PFSK-1 (cell line): ENCODE measurements at regions not wholly inside any gene's neighbourhood (a gene's known extent, or its start where the extent isn't known, plus 50 kb on each side); places are given as distances from the start of the nearest gene placed in this dataset.

Experiments
- FOXP2 ChIP-seq: optimal IDR thresholded peaks from 2 replicates; pipeline ENCODE3; 2011; ENCODE audit warnings: borderline replicate concordance, control low read depth, inconsistent platforms; ENCODE audit not compliant: insufficient read depth; ENCODE audit errors: extremely low read length, extremely low read depth
- POLR2AphosphoS5 ChIP-seq: IDR thresholded peaks from 2 replicates; pipeline ENCODE4 v1.6.1; 2012; ENCODE audit warnings: low read depth, mild to moderate bottlenecking, control low read depth, low read length, moderate library complexity
- SIN3A ChIP-seq: IDR thresholded peaks from 2 replicates; pipeline ENCODE4 v1.6.1; 2012; ENCODE audit warnings: mild to moderate bottlenecking, low read length, moderate library complexity, borderline replicate concordance; ENCODE audit not compliant: insufficient read depth
- TAF1 ChIP-seq: IDR thresholded peaks from 2 replicates; pipeline ENCODE4 v1.6.1; 2012; ENCODE audit warnings: low read length, control low read depth, borderline replicate concordance; ENCODE audit not compliant: insufficient read depth
- TF ChIP-seq, protein P1 (sequence below), 2 experiments: IDR thresholded peaks; 2 replicates each; pipeline versions ENCODE4 v1.6.1 to v1.8.0; 2011 to 2012; ENCODE audit warnings: low read depth in 2 of 2, low read length in 2 of 2, control low read depth in 1 of 2, inconsistent platforms in 1 of 2, mild to moderate bottlenecking in 1 of 2, moderate library complexity in 1 of 2; ENCODE audit not compliant: insufficient read depth in 1 of 2

DNA sequence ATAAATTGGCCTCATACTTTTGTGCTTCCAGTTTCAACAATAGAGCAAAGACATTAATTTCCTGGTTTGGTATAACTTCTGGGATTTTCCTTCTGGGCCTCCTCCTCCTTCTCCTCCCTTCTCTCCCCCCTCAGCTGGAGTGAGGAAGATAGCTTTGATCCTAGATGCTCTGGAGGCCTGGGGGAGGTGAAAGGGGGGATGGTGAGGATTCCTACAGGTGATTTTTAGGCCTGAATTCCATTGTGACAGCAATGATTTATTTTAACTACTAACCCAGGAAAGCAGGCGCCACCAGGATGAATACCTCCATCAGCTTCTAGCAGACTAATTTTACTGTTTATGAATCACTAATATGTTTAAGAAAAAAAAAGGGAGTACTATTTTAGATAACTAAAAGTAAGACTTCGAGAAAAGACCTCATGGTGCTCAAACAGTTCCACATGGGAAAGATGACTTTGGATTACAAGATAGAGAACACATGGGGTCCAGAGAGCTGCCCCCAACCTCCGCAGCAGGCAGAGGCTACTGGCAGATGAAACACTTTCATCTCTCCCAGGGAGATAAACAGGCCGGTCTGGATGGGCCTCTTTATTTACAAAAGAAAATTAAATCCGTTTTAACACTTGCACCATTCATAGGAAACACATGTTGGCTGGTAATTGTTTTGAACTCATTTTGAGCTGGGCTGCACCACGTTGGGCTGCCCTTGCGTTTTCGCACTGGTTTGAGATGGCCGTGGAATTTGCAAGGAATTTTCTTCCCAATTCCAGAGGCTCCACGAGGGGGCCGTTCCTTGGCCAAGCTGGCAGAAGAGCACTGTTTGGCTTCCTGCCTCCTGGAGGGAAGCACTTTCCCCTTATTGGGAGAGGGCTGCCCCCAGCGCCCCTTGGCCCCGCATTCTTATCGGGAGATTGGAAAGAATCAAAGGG is 125.1 kb upstream of the STX18 start:
- TF ChIP-seq POLR2AphosphoS5, result no peak
- TF ChIP-seq SIN3A, result no peak
- no peak for TF ChIP-seq TAF1
- TF ChIP-seq FOXP2, result no peak
- TF ChIP-seq, protein P1, sequence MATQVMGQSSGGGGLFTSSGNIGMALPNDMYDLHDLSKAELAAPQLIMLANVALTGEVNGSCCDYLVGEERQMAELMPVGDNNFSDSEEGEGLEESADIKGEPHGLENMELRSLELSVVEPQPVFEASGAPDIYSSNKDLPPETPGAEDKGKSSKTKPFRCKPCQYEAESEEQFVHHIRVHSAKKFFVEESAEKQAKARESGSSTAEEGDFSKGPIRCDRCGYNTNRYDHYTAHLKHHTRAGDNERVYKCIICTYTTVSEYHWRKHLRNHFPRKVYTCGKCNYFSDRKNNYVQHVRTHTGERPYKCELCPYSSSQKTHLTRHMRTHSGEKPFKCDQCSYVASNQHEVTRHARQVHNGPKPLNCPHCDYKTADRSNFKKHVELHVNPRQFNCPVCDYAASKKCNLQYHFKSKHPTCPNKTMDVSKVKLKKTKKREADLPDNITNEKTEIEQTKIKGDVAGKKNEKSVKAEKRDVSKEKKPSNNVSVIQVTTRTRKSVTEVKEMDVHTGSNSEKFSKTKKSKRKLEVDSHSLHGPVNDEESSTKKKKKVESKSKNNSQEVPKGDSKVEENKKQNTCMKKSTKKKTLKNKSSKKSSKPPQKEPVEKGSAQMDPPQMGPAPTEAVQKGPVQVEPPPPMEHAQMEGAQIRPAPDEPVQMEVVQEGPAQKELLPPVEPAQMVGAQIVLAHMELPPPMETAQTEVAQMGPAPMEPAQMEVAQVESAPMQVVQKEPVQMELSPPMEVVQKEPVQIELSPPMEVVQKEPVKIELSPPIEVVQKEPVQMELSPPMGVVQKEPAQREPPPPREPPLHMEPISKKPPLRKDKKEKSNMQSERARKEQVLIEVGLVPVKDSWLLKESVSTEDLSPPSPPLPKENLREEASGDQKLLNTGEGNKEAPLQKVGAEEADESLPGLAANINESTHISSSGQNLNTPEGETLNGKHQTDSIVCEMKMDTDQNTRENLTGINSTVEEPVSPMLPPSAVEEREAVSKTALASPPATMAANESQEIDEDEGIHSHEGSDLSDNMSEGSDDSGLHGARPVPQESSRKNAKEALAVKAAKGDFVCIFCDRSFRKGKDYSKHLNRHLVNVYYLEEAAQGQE (IDR thresholded peaks at IDR 0.05; ENCODE audit: insufficient read depth in 1 of 2, low read depth in 2 of 2, low read length in 2 of 2), result no peak

DNA sequence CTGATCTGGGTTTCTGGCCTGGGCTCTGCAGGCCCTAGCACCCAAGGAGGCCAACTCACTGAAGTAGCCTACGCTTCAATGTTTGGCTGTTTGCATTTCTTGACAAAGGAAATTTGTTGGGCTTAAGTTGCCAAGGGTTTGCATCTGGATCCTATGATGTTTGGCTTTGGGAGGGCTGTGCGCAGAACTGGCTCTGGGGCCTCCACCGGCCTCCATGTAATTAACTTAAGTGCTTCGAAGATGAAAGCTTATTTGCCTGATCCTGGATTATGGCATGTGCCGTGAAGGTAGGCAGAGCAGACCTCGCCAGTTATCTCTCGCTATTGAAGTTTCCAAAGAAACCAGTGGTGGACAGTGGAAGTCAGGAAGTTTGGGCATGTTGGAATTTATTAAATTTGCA is 124.3 kb upstream of the STX18 start:
- TF ChIP-seq, protein P1 (IDR thresholded peaks at IDR 0.05; ENCODE audit: insufficient read depth in 1 of 2, low read depth in 2 of 2, low read length in 2 of 2), result no peak
- no peak for TF ChIP-seq POLR2AphosphoS5
- no peak for TF ChIP-seq FOXP2
- no peak for TF ChIP-seq SIN3A
- no peak for TF ChIP-seq TAF1

DNA sequence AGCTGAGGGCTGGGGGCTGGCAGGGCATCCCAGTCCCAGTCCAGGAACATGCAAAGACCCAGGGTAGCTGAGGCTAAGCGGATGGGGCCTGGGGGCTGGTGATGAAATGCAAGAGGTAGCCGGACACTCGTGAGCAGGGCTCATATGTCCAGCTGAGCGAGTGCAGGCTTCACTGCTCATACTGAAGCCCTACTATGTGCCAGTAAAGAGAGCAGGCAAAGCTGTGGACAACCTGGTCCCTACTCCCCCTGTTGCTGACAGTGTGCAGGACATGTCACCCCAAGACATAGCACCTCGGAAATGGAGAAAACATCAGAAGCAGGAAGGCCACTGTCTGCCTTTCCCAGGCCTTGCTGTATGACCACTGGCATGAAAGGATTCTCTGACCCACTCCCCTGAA is 122.4 kb upstream of the STX18 start:
- TF ChIP-seq TAF1, result no peak
- no peak for TF ChIP-seq FOXP2
- TF ChIP-seq POLR2AphosphoS5, result no peak
- TF ChIP-seq, protein P1 (IDR thresholded peaks at IDR 0.05; ENCODE audit: insufficient read depth in 1 of 2, low read depth in 2 of 2, low read length in 2 of 2), result no peak

DNA sequence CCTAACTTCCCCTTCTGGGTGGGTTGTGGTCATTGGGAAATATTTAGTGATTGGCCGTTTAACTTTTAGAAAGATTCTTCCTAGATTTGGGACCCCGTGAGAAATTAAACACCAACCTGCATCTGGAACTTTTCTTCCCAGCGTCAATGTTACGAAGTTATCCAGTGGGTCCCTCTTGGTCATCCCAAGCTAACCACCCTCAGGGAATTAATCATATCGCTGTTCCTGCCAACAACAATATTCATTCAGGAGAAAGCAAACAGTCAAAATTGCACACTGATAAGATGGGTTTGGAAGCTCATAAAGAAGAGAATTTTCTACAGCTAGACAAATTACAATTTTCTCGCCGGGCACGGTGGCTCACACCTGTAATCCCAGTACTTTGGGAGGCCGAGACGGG is 121.2 kb upstream of the STX18 start:
- TF ChIP-seq POLR2AphosphoS5, result no peak
- TF ChIP-seq, protein P1 (IDR thresholded peaks at IDR 0.05; ENCODE audit: insufficient read depth in 1 of 2, low read depth in 2 of 2, low read length in 2 of 2), result no peak

DNA sequence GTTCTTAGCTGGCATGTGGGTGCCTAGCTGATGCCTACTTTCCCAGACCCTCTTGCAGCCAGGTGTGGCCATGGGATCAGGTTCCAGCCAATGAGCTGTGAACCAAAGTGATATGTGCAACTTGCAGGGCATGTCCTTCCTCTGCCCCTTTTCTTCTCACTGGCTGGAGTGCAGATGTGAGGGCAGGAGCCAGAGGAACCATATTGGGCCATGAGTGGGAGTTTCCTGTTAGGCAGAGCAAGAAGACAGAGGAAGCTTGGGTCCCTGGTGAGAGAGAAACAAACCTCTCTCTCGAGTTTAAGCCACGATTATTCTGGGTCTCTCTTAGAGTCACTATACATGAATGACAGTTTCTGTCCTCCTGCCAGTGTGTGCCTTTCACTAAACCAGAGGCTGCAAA is 120.4 kb upstream of the STX18 start:
- TF ChIP-seq, protein P1 (IDR thresholded peaks at IDR 0.05; ENCODE audit: insufficient read depth in 1 of 2, low read depth in 2 of 2, low read length in 2 of 2), result no peak
- TF ChIP-seq POLR2AphosphoS5, result no peak
- TF ChIP-seq TAF1, result no peak
- no peak for TF ChIP-seq FOXP2
- TF ChIP-seq SIN3A, result no peak
